Nephron progenitor cell (in vitro differentiated cells): ENCODE measurements at regions not wholly inside any gene's neighbourhood (a gene's known extent, or its start where the extent isn't known, plus 50 kb on each side); places are given as distances from the start of the nearest gene placed in this dataset.
"Not testable (repeated sequence)": the region's sequence is repeated elsewhere in the genome, so short reads cannot be mapped to it uniquely, and the experiment has no call there.

Experiments used
- DNase-seq: peaks from one replicate; pipeline ENCODE4 v3.0.0; 2021
- H3K27ac Mint-ChIP-seq: 2 replicates; pipeline ENCODE4 v1.8.0; 2021; ENCODE audit warnings: mild to moderate bottlenecking, moderate library complexity, mixed read lengths
- H3K27me3 Mint-ChIP-seq: 2 replicates; pipeline ENCODE4 v1.8.0; 2021; ENCODE audit warnings: mild to moderate bottlenecking, low read depth, mixed read lengths; ENCODE audit not compliant: poor library complexity
- H3K36me3 Mint-ChIP-seq: 2 replicates; pipeline ENCODE4 v1.8.0; 2021; ENCODE audit warnings: low read depth, mixed read lengths
- H3K4me1 Mint-ChIP-seq: 2 replicates; pipeline ENCODE4 v1.8.0; 2021; ENCODE audit warnings: mixed read lengths
- H3K4me3 Mint-ChIP-seq: 2 replicates; pipeline ENCODE4 v1.8.0; 2021; ENCODE audit warnings: mild to moderate bottlenecking, moderate library complexity, mixed read lengths
- H3K9me3 Mint-ChIP-seq: 2 replicates; pipeline ENCODE4 v1.8.0; 2021; ENCODE audit warnings: mild to moderate bottlenecking, moderate library complexity, mixed read lengths
- TF ChIP-seq, protein P1 (sequence below): fragments of 200-600 bp; sonication (generic); IDR thresholded peaks from 2 replicates; pipeline ENCODE4 v1.5.0; 2021; ENCODE audit warnings: antibody characterized with exemption

DNA sequence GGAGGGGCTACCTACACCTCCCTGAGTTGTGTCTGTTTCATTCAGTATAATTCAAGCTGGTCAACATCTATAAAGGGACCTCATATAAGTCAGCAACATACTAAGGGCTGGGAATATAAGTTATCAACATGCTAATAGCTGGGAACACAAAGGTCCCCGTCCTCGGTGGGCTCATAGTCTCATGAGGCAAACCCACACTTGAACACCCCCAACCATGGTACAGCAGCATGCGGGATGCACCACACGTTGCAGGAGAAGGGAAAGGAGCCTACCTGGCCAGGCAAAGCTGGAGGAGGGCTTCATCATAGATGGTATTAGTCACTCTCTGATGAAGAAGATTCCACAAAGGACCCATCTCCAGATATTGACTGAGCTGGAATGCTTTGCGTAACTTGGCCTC, 561.8 kb upstream of the B3GAT1 start:
- no peaks in the 10 kb centered on the region for H3K36me3 Mint-ChIP-seq
- peaks cover 4% of the 10 kb centered on the region for H3K9me3 Mint-ChIP-seq
- no peak overlapping the region for H3K4me3 Mint-ChIP-seq
- peaks cover 38% of the 10 kb centered on the region for H3K4me1 Mint-ChIP-seq
- H3K27ac Mint-ChIP-seq, result no peak overlapping the region
- DNase-seq, result no peak
- TF ChIP-seq, protein P1, sequence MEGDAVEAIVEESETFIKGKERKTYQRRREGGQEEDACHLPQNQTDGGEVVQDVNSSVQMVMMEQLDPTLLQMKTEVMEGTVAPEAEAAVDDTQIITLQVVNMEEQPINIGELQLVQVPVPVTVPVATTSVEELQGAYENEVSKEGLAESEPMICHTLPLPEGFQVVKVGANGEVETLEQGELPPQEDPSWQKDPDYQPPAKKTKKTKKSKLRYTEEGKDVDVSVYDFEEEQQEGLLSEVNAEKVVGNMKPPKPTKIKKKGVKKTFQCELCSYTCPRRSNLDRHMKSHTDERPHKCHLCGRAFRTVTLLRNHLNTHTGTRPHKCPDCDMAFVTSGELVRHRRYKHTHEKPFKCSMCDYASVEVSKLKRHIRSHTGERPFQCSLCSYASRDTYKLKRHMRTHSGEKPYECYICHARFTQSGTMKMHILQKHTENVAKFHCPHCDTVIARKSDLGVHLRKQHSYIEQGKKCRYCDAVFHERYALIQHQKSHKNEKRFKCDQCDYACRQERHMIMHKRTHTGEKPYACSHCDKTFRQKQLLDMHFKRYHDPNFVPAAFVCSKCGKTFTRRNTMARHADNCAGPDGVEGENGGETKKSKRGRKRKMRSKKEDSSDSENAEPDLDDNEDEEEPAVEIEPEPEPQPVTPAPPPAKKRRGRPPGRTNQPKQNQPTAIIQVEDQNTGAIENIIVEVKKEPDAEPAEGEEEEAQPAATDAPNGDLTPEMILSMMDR, result no peak
- peaks cover 23% of the 10 kb centered on the region for H3K27me3 Mint-ChIP-seq

DNA sequence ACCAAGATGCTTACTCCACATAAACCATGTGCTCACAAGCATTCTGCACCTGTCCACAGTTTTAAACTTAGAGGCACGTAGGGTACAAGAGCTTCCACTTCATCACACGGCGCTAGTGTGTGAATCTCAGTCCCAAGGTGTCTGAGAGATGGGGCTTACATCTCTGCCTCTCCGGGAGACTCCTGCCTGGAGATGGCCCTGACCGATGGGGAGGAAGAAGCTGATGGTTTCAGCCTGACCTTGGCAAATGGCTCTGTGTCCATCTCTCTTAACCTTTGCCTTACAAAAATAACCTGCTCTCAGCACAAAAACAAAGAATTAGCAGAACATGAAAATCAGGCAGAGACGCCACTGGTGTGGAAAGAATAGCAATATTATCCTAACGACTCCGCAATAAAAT, 559.3 kb upstream of the B3GAT1 start:
- DNase-seq, result no peak

DNA sequence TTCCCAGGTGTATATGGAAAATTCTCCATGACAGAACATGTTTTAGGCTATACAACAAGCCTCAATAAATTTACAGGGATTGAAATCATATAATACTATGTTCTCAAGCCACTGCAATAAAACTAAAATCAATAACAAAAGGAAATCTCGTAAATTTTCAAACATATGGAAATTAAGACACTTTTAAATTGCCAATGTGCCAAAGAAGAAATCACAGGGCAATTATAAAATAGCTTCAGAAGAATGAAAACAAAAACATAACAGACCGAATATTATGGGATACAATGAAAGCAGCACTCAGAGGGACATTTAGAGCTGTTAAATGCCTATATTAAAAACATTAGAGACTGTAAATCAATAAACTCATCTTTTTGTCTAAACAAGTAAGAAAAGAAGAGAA, 555.7 kb upstream of the B3GAT1 start:
- H3K36me3 Mint-ChIP-seq, result no peaks in the 10 kb centered on the region
- no peak overlapping the region for H3K27ac Mint-ChIP-seq
- H3K27me3 Mint-ChIP-seq, result peaks cover 6% of the 10 kb centered on the region
- H3K9me3 Mint-ChIP-seq, result peaks cover 3% of the 10 kb centered on the region
- TF ChIP-seq, protein P1, result no peak
- H3K4me1 Mint-ChIP-seq, result peaks cover 24% of the 10 kb centered on the region
- no peak overlapping the region for H3K4me3 Mint-ChIP-seq
- DNase-seq, result no peak

More for the DNA sequence above, 559.3 kb upstream of the B3GAT1 start:
- no peak overlapping the region for H3K27ac Mint-ChIP-seq
- H3K27me3 Mint-ChIP-seq, result peaks cover 20% of the 10 kb centered on the region
- peaks cover 6% of the 10 kb centered on the region for H3K9me3 Mint-ChIP-seq
- H3K36me3 Mint-ChIP-seq, result no peaks in the 10 kb centered on the region
- TF ChIP-seq, protein P1, result no peak
- H3K4me1 Mint-ChIP-seq, result peaks cover 33% of the 10 kb centered on the region
- no peak overlapping the region for H3K4me3 Mint-ChIP-seq

DNA sequence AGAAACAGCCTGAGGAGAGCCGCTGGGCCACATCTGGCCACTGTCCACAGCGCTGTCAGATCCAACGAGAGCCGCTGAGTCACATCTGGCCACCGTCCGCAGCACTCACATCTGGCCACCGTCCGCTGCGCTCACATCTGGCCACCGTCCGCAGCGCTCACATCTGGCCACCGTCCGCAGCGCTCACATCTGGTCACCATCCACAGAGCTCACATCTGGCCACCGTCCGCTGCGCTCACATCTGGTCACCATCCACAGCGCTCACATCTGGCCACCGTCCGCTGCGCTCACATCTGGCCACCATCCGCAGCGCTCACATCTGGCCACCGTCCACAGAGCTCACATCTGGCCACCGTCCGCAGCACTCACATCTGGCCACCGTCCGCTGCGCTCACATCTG, 549.3 kb upstream of the B3GAT1 start:
- H3K4me1 Mint-ChIP-seq, H3K4me3 Mint-ChIP-seq, H3K9me3 Mint-ChIP-seq, H3K27ac Mint-ChIP-seq, H3K27me3 Mint-ChIP-seq, DNase-seq, H3K36me3 Mint-ChIP-seq: not testable (repeated sequence)

- DNase-seq, result no peak
- Mint-ChIP-seq H3K27me3 (peaks cover 15% of the 10 kb centered on the region), H3K27ac (no peak overlapping the region), H3K4me1 (peaks cover 14% of the 10 kb centered on the region), H3K4me3 (no peak overlapping the region), H3K9me3 (no peaks in the 10 kb centered on the region), H3K36me3 (no peaks in the 10 kb centered on the region)
- TF ChIP-seq, protein P1, result no peak
These were observed 546.8 kb upstream of the B3GAT1 start for GRCh38 chr11:134958870-134959269.

DNA sequence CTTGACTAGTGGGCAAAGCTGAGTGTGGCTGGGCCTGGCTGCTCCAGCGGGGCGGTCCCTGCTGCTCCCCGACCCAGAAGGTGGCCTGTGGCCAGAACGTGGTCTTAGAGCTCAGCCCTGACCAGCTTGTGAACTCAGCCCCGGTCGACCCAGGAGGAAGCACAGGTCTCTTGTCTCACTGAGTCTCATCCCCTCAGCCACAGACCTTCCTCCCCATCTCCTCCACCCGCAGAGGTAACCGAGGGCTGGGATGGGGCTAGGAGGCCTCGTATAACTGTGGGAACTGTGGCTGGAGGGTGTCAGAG, 546.2 kb upstream of the B3GAT1 start:
- Mint-ChIP-seq H3K27me3 (peaks cover 15% of the 10 kb centered on the region), H3K27ac (no peak overlapping the region), H3K4me1 (peaks cover 15% of the 10 kb centered on the region), H3K4me3 (no peak overlapping the region), H3K36me3 (no peaks in the 10 kb centered on the region), H3K9me3 (no peaks in the 10 kb centered on the region)
- no peak for DNase-seq
- TF ChIP-seq, protein P1, result no peak
